NCI-H187 treated with DMSO at 0.1 percent for 48 hours (cell line): ENCODE measurements at regions not wholly inside any gene's neighbourhood (a gene's known extent, or its start where the extent isn't known, plus 50 kb on each side); places are given as distances from the start of the nearest gene placed in this dataset.
"Not testable (repeated sequence)": the region's sequence is repeated elsewhere in the genome, so short reads cannot be mapped to it uniquely, and the experiment has no call there.

Experiments used
- DNase-seq: peaks from one replicate; lab custom pipeline; 2025; lab: John Stamatoyannopoulos, UW

DNA sequence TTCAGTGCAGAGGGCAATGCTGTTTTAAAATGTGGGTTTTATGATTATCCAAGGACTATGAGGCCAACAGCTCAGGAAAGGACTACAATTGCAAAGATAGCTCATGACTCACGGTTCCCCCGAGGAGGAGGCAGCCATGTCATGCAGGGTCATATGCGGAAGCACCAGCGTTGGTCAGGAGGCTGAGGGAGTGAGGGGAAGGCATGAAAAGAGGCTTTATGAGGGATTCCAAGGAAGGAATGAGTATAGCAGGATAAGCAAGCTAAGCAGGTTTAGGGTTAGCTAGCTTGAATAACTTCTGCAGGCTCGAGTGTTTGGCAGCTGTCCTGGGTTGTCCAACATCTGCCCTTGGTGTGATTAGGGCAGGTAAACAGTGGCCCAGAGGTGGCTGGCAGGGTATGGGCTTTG lies 495.1 kb downstream of the SETD4 start:
- DNase-seq: no peak

DNA sequence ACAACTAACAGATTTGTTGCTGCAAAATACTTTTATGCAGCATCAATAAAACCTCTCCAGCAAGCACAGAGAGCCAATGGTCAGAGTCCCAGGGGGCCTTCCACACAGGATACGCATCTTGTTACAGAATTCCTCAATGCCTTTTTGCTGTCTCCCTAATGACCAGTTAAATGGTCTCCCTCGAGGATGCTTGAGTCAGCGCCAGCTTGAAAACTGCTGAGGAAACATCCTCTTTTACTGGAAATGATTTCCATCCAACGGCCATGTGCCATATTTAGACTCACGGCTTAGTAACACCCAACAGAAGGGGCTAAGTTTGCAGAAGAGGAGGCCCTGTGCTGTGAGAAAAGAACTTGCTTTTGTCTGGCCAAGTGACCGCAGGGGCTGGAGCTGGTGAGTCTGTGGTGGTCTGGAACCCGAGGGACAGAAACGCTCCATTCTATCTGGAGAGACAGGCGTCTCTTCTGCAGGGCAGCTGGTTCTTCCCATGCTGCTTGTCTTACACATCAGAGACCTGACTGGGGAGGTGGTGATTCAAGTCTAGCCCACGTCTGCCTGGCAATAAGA lies 496.4 kb downstream of the SETD4 start:
- peak; percentile 69 for DNase-seq

DNA sequence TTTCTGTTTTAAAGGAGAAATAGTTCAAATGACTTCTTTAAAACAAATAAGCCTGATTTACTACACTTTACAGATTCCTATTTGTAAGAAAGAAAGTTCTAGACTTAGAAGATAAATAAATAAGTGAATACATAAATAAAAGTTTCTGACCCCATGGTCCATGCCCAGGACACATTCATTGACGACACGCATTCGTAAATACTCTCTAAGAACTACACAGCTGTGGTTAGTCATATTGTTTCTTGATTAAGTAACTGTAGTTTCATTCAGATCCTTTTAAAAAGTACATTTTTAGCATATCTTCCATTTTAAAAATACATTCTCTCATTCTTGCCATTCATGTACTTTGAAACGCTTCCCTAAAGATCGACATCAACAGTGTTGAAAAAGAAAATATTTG lies 497.4 kb downstream of the SETD4 start:
- no peak for DNase-seq

DNA sequence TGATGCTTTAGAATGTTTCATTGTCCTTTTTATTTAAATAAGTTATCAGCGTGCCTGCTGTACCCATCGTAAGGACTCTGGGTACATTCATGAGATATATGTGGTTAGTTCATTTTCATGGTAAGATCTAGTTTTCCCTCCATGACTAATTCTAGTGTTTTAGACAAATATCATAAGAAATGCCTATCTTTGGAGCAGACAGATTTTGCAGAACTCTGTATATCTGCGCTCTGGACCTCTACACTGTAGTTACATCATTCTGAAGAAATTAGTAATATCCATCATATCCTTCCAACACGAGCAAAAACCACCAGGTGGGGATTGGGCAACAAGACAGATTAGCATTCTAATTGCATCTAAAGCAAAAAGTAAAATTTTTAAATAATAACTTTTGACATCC lies 499.2 kb downstream of the SETD4 start:
- DNase-seq: no peak

DNA sequence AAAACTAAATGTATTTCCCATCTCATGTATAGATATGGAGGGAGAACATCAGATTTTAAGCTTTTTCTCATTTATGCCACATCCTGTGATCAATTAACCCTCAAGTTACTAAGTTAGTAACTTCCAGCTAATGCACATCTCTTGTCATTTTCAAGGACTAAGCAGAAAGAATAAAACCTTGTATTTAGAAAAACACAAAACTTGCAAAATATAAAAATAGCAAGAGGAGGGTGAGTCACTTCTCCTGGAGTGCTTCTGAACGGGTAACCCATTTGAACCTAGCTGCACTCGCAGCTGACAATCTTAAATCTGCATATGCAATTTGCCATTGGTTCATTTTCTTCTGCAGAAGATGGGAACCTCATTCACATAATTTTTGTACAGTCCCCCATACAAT lies 500.5 kb downstream of the SETD4 start:
- no peak for DNase-seq

DNA sequence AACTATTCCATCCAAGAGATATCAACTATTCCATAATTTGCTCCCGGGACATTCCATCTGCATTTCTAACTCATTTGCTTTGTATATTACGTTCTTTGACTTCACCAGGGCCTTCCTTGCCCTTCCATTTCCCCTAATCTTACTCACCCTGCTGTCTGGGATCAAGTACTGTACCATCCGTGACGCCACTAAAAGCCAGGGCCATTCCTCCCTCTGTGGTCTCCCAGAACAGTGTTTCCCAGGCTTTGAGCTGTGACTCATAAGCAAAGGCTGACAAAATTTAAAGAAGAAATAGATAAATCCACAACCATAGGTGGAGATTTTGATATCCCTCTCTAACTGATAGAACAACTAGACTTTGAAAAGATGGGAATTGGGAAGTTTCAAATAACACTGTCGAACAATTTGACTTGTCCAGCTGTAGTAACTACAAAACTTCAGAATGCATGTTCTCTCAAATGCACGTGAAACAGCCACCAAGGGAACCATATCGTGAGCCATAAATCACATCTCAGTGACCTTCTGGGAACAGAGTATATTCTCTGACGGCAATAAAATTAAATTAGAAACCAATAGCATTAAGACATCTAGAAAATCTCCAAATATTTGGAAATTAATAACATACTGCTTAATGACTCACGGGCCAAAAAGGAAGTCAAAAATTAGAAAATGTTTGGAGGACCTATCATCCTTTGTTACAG lies 501.0 kb downstream of the SETD4 start:
- no peak for DNase-seq

DNA sequence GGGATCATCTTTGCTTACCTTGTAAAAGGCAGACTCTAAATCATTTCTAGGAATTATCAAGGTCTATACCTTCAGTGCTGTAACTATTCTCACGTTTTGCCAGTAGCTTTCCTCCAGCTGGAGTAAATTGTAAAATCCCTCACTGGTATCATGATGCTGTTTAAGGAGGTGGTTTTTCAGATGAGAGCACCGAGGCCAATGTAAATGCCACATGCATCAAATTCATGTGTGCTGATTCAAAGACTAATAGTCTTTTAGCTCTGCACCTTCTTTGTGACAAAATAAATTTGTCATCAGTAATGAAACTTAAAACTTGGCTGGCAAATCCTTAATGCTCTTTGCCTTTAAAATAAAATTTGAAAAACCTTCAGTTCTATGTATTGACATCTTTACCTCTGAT lies 503.8 kb downstream of the SETD4 start:
- no peak for DNase-seq

DNA sequence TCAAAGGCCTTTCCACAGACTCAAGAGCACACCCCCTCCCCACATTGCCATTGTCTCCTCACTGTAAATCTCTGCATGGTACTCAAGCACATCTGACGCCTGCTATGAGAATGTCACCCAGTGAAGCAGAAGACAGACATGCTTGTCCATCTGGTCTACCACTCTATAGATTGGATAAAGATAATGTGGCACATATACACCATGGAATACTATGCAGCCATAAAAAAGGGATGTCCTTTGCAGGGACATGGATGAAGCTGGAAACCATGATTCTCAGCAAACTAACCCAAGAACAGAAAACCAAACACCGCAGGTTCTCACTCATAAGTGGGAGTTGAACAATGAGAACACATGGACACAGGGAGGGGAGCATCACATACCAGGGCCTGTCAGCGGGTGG lies 503.4 kb upstream of the RUNX1 start:
- not testable (repeated sequence) for DNase-seq

DNA sequence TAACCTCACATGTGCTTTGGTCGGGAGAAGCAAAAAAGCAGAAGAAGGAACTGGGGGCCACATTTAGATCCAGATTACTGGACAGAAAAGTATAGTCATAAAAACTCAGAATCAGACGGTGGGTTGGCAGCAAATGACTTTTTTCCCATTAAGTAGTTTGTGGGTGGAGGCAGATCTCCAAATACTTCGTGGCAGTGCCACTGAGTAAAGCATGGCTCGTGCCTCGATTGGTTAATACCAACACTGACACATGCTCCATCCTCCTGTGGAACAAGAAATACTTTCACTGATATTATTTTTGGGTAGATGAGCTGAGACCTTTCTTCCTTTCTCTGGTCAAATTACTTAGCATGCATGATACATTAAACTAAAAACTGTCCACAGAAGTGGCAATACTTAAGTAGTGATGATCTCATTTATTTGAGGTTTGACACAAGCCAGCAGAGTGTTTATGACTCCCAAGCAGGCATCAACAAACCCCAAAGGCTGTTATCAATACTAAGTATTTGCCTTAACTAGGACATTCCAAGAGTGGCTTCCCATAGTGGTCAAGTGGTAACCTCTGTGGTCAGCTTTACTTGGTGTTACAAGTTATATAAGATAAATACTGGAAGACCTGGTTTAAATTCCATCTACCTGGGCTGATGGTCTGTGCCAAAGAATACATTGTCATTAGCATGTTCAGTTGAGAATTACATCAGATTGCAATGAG lies 500.0 kb upstream of the RUNX1 start:
- no peak for DNase-seq

DNA sequence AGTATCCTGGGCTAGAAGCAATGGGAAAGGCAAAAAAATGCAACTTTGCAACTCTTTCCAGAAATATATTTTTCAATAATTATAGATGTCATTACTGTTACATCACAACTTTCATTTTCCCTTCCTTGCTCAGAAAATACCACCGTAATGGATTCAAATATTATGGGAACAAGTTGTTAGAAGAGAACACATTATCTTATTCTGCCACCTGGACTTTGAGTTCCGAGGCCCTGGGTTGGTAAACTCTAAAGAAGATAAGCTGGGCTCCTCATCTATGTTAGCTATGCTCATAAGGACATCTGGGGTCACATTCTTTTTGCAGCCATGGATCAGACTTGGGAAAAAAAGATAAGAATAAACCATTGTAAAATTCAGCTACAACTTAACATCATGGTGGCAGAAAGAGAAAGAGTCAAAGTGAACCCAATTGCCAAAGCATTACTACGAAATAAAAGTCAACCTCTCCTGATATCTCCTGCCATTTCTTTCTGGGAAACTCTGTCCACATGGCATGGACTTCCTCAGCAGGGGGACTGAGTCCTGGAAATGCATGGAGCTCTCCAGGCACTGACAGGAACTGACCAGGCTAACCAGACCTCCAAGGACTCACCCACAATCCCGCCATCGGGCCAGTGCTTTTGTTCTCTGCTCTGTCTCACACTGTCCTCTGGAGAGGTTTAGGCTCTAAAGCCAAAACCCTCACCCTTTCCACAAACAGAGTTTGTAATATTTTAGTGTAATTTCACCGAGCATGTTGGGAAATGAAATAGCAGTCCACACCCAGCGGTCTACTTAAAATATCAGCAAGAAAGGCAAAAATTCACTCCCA lies 499.1 kb upstream of the RUNX1 start:
- DNase-seq: no peak

DNA sequence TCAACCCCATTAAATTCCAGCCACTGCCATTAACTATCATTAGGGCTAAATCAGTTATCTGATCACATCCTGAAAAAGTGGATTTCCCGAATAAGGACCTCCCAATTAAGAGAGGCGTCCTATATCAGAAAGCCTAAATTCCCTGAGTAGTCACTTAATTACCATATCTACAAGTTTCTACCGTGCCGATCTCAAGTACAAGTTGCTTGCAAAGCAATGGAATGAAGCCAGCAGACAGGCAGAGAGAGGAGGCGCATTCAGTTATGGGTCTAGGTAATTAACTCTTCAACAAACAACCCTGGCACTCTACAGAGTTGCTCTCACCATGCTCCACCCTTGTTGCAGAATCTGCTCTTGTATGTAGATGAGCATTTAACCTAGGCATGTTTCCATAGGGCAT lies 494.6 kb upstream of the RUNX1 start:
- DNase-seq: no peak

DNA sequence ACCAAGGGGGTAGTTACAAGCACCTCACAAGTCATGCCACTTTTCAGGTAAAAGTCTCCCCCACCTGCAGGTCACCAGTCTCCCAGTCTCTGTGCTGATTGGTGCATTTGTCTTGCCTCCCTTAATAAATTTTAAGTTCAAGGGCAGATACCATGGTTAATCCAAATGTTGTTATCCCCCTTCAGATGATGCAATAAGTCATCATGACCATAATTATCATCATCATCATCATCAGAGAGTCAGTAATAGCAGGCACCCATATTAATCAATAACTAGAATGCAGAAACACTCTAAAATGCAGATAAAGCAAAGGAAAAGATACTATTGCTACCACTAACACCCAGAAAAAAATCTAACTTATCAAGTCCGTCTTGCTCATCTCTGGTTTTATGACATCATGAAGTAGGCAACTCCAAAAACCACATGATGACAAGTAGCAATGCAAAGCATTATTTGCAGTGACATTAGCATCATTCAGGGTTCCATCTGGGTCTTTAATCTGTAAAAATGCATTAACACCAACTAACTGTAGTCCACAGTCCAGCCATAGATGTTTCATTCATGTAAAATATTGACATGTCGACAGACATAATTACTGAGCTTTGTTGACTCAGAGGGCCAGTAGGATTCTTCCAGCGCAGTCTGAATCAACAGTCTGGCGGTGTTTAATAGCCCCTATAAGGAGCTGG lies 492.0 kb upstream of the RUNX1 start:
- DNase-seq: no peak

DNA sequence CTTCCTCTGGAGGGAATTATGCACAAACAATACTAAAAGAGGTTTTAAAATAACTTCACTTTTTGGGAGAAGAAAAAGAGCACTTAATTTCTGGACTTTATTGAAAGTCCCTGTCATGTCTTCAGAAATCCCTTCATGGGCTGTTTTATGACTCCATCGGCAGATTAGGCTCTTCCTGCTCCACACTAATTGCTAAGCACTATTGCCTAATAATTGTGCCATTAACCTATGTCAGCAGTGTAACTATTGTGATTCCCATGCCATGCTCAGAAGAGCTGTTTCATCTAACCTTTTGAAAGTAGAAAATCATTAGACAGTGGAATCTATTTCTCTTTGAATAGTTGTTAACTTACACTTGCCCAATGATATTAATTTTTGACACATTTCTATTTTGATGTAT lies 489.3 kb upstream of the RUNX1 start:
- DNase-seq: no peak

DNA sequence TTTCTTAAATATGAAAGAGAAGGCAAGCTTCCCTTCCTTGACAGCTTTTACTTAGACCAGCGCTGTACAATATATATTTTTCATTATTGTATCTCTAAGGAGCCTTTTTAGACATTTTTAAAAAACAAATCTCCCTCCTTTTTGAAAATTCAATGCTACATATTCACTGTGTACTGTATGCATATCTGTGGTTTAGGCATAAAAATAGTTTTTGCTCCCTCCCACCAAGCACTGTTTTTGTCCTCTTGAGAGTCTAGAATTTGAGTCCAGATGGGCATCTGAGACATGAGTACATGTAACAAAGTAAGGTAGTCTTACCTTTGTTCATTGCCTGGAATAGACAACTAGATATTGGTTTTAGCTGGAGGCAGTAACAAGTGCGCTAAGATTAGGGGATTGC lies 488.5 kb upstream of the RUNX1 start:
- DNase-seq: no peak

DNA sequence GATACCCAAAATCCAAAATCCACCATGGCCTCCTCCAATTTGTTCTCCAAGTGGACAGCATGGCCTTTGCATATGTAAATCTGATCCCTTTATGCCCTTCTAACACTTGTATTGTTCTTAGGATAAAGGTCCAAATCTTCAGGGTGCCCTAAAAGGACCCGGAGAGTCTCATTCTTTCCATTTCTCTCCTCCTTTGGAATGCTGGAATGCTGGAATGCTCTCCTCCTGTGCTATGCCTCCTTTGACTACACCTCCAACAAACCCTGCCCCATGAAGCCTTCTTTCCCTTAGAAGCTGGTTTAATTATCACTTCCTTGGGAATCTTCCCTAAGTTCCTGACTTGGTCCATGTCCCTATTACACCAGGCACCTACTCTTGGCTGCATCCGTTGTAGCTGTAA lies 484.8 kb upstream of the RUNX1 start:
- DNase-seq: no peak

DNA sequence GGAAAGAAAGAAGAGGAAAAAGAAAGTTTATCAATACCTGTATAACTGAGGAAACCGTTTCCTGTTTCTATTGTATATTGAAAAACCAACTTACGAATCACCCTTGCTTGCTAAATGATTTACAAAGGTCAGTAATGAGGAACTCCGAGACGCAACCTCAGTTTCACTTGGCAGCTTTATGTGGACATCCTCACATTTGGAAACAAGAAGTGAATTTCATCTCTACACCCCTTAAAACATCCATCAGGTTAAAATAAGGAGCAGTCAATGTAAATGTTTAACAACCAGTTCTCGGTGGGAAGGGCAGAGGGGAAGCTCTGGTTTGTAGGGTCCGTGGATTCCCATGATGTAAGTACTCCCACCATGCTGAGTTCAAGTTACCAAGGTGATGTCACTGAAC lies 481.7 kb upstream of the RUNX1 start:
- no peak for DNase-seq

DNA sequence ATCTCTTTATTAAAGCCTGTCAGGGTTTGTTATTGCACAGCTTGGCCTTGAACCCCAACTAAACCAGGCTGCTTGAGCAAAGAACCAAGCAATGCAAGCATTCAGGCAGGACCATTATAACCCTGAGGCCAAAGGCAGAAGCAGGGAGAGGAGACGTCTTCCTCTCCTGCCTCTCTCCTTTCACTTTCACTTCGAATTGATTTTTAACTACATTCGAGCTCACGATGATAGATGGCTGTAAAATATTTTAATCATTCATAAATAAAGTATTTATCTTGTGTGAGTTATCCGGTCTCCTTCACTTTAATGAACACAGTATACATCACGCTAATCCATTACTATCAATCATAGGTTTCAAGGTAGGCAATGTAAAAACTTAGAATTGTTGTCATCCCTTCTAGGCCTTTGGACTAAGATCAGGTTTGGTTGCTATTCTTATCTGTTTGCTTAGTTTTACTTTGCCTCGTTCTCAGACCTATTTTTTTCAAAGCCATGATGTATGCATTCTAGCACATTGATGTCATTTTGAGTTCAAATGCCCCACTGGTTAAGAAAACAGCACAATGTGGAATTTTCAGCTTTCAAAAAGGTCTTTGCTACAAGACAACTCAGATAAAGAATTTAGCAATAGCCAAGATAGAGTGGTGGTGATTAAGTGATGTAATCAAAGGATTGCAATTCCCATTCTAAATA lies 480.2 kb upstream of the RUNX1 start:
- no peak for DNase-seq

DNA sequence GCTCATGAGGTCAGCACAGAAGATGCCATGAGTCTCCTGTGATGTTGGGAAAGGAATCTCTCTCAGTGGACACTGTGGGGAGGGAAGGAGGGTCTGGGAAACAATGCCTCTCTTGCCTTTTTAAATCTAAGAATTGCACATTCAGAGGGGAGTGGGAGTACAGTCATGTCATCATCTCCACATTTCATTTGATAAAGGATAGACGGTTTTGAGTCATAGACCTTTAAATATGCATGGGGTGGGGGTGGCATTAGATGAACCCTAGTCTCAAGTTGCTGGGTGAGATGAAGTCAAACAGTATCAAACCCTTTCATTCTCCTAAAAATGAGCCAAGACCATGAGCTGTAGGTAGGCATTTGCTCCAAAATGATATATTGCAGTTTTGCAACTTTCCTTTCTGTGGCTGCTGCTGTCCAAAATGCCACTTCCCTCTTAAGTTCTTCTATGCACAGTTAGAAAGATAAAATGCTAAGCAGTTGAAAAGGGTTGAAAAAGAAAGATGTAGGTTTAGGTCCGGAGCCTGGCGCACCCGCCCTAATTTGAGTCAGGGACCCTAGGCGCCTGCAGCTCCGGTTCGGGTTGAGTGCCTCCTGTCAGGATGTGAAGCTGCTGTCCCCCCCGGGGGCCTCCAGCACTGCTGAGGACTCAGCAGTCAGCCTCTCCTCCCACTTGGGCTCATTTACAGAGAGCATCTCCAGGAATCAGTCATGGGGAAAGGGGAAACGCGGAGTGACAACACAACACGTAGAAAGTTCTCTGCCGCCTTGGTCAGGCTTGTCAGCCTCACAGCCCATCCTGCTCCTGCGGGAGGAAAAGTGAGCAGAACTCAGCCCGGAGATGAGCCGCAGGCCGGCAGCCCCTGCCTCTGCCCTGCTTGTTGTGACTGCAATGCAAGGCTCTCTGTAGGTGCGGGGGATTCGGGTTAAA lies 479.3 kb upstream of the RUNX1 start:
- no peak for DNase-seq

DNA sequence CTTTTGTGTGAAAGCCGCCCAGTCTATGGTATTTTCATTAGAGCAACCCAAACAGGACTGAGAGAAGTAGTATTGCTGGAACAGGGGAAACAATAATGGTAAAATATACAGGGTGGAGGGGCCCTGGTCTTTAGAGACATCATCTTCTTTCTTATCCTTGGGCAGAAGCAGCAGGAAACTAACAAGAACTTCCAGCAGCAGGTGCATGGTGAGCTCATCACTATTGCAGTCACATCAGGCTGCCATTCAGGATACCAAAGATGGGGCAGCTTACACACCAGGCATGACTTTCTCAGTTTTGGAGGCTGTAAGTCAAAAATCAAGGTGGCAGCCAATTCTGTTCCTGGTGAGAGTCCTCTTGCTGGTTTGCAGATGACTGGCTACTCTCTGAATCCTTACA lies 478.3 kb upstream of the RUNX1 start:
- no peak for DNase-seq

DNA sequence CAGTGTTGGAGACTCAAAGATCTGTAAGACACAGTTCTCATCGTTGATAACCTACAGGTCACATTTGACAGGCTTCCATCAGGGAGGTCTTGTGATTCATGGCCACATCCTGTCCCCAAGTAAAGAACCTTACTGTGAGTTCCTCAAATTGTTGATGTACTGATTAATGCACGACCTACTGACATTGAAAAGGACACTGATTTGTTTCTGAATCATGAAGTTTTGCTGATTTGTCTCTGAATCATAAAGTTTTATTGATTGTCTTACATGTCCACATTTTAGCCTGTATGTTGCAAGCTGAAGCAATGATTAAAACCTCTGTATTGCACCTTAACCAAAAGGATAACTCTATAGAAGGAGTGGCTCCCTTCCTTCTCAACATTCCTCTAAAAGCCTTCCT lies 476.3 kb upstream of the RUNX1 start:
- no peak for DNase-seq
